ENCODE measurements at regions not wholly inside any gene's neighbourhood (a gene's known extent, or its start where the extent isn't known, plus 50 kb on each side); places are given as distances from the start of the nearest gene placed in this dataset.

DNA sequence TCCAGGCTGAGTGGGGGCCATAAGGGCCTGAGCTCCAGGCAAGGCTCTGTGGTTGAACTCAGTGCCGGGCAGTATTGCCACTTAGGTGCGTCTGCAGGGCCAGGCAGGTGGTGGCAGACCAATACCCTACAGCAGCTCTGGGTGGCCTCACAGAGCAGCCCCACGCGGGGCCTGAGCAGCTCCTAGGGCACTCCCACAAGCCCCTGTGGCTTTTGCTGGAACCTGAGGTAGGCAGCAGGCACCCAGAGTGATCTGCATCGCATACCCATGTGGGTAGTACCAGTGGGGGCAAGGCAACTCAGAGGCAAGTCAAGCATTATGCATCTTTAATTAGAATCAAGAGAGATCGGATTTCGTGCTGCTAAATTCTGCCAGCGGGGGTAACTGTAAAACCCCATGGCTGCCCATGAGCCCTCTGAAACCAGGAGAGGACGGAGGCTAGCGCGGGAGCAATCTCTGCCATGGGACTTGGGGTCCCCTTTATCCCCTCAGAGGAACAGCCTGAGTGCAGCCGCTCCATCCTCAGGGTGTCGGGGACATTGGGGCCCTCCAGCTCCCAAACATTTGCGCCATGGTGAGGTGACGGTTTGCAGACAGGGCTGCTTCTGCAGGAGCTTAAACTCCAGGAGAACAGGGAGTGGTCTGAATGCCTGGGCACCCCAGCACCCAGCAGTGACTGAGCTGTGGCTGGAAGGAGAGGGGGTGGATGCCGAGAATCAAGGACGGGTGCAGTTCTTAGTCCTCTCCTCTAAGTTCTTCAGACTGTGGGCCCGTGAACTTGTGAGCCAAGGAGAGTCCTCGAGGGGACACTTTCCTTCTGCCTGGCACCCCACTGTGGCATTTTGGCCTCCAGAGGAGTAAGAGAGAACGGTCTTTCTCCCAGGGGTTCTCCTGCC, 62.4 kb upstream of the PCSK6 start:
- no peak for DNase-seq

DNA sequence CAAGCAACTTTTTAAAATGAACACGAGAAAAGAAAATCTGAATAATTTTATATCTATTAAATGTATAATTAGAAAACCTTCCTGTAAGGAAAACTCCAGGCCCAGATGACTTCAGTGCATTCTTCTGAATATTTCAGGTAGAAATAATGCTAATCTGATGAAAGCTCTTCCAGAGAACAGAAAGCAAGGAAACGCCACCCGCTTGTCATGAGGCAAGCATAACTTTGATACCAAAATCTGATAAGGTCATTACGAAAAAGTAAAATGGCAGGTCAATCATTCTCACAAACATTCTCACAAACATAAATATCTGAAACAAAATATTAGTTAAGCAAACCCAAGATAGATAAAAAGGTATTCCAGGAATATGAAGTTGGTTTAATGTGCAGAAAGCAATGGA, 60.6 kb upstream of the PCSK6 start:
- DNase-seq = no peak

DNA sequence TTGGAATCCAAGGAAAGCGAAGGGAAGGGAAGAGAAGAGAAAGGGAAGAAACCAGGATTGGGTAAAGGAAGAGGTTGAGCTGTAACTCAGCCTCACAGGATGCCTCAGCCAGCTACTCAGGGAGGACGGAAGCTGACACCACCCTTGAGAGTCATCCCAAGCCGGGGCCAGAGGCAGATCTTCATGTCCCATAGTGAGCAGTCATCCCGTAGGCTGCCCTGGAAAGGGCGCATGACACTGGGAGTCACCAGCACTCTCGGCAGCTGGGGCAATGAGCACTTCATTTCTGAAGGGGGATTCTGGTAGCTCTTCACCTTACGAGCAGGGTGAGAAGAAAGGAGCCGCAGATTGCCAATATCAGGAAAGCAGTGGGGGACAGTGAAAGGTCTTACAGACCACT, 60.1 kb upstream of the PCSK6 start:
- DNase-seq = no peak

DNA sequence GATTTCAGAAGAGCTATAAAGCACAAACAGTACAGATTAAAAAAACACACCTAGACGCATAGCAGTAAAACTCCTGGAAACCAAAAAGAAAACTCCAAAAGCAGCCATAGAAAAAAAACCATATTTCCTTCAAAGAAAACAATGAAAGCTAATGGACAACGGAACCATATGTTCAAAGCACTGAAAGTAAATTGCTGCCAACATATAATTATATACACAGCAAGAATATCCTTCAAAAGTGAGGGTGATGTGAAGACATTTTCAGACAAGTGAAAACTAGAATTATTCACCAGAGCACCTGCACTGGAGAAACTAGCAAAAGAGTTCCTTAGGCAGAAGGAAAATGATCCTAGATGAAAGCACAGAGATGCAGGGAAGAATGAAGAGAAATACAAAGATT, 58.2 kb upstream of the PCSK6 start:
- DNase-seq = no peak

DNA sequence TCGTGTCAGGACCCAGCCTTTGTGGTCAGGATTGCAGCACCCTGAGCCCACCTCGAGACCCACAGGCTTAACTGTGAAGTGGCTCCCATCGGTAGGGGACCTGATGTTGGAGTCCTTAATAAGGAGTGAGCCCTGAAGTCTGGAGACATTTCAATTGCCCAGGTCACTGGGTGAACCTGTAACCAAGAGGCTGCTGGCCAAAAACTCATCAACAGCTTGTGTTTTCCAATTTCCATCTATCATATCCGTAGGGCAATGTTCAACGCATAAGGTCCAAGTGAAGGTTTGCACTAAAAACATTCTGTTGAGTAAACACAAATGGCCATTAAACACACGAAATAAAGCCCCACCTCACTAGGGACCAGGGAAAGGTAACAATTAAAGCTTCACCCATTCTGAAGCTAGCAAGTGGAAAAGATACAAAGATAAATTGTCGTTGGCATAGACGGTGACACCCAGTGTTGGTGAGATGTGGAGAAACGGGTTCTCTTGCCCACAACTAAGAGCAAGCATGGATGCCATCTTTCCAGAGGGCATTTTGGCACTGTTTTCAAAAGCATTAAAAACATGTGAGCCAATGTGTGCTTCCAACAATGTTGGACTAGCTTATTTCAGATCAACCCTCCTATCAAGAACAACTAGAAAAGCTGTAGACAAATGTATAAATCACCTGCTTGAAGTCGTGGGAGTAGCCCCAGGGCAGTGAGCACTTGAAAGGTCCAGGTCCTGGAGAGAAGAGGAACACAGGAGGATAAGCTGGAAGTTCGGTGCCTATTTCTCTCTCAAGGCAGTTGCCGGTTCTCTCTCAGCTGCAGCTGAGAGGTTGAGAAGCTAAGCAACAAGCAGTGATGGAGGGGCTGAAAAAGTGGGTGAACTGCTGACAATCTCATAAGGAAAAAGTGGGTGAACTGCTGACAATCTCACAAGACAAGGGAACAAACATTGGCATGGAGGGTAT, 56.3 kb upstream of the PCSK6 start:
- no peak for DNase-seq

DNA sequence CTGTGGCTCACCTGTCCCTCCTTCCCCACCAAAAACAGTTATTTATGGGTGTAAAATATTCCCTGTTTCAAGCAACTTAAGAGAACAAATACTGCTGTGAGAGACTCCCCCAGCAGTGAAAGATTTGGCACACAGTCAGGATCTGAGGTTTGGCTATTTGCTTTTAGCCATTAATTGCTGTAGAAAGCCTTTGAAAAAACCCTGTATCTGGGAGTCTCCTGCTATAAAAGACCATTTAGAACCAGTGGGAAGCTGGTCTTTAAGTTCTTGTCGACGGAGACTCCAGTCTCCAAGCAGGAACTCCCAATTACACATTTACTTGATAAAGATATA, 55.1 kb upstream of the PCSK6 start:
- DNase-seq = no peak

DNA sequence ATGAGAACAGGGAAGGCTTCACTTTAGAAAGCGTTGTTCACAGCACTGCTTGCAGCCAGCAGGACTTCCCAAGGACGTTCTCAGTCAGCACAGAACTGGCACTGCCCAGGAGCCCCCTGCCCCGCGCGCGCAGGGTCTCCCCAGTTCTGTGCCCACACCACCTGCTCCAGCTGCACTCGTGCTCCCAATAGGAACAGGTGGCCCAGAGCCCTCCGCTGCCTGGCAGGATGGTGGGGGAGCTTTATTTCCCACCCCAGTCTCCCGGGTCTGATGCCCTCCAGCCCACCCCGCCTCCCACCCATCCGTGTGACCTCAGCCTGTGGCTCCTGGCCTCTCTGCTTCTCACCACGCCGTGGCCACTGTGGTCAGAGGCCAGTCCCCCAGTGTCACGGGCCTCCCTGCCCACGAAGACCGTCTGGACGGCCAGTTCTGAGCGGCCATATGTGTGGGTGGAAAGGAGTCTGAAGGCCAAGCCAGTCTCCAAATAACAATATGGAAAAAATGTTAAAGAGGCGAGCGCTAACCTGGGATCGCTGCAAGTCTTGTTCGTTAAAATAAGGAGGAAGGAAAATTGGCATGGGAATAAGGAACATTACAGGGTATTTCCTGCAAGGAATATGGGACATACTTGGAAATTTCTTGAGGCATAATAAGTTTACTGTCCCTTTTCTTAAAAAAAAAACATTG, 54.6 kb upstream of the PCSK6 start:
- no peak for DNase-seq

- no peak for DNase-seq
Observed at GRCh38 chr15:101543431-101543830, 53.9 kb upstream of the PCSK6 start.

GRCh38 chr15:101543026-101543390, 53.5 kb upstream of the PCSK6 start:
- no peak for DNase-seq

DNA sequence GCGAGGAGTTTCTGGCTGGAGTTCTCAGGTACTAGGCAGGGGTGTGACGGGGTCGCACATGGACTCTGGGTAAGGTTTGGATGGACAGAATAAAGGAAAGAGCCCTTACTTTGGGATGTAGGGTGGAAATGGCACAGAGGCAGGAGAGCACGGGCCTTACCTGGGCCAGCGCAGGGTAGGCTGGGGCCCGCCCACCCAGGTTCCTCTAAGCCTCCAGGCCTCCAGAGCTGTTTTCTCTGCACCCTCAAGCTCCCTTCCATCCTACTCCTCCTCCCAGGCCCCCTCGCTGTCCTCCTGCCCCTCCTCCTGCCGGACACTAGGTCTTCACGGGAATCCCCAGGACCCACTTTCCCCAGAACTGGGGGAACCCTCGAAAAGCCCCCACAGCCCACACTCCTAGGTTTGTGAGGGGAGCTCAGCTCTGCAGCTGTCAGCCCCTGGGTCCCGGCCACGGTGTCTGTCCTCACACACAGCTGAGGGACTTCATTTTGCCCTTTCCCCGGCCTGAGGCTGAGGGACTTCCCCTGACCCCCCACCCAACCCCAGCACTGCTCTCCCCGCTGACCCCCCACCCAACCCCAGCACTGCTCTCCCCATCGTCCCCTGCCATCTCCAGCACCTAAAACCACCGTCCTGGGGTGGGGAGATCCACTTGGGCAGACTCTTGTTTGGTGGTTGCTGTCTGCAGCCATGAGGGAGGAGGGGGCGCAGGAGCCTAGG, 53.0 kb upstream of the PCSK6 start:
- DNase-seq = peak in 1 of 14 donors; percentile 2

GRCh38 chr15:101541501-101542292, 52.2 kb upstream of the PCSK6 start:
- no peak for DNase-seq

GRCh38 chr15:101540480-101541239, 51.2 kb upstream of the PCSK6 start:
- DNase-seq = no peak

DNA sequence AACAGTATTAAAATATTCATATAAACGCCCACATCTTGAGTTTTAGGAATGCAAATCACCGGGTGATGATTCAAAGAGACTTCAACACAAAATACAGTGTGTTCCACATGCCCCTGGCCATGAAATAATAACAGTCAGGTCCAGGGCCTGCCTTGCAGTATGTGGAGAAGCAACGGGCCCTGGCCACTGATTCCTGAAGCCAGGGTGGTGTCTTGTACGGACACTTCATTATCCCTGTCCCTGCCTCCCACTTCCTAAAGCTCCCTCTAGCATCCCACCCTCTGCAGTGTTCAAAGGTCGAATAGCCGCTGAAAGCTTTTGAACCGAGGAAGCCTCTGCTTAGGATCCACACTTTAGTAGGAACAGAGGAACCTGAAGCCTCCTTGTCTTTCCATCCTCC, 50.4 kb upstream of the PCSK6 start:
- DNase-seq = no peak

DNA sequence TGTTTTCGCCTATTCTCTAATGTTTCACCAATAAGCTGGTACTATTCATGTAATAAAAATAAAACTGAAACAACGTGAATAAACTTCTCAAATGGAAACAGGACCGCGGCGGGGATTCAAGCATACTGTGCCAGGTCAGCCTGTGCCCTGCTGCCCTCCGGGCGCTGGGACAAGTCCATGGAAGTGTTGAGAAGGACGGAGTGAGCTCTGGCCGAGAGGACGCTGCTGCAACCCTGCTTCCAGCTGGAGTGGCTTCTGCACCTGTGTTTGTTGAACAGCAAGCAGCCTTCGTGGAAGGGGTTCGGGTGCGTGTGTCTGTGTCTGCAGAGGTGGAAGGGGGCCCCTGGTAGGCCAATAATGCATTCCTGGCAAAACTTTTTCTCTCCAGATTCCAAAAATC, 50.0 kb upstream of the PCSK6 start:
- no peak for DNase-seq

All from C1 segment of cervical spinal cord (tissue), 14 donors.